Transverse colon (tissue), 4 donors: ENCODE measurements at regions not wholly inside any gene's neighbourhood (a gene's known extent, or its start where the extent isn't known, plus 50 kb on each side); places are given as distances from the start of the nearest gene placed in this dataset.

ENCODE experiments used
- DNase-seq: peaks from one replicate; pipeline ENCODE4 v3.0.0-alpha.2; 2019
- H3K27ac ChIP-seq, 4 donors: fragments of 200-600 bp; sonication (generic); 2 replicates each; pipeline ENCODE4 v1.5.1; 2016 to 2018; ENCODE audit warnings: inconsistent platforms in 4 of 4
- H3K27me3 ChIP-seq: fragments of 200-600 bp; sonication (generic); 2 replicates; pipeline ENCODE4 v1.5.1; 2017; ENCODE audit warnings: inconsistent platforms
- H3K36me3 ChIP-seq, 4 donors: fragments of 200-600 bp; sonication (generic); 2 replicates each; pipeline ENCODE4 v1.5.1; 2017 to 2019; ENCODE audit warnings: inconsistent platforms in 4 of 4
- H3K4me1 ChIP-seq, 4 donors: fragments of 200-600 bp; sonication (generic); 2 replicates each; pipeline ENCODE4 v1.5.1; 2017 to 2020; ENCODE audit warnings: inconsistent platforms in 4 of 4
- H3K4me3 ChIP-seq, 4 donors: fragments of 200-600 bp; sonication (generic); 1 replicate in 1 of 4; 2 replicates in 3 of 4; pipeline versions ENCODE4 v1.5.1 to v1.6.1; 2017 to 2019; ENCODE audit warnings: inconsistent platforms in 4 of 4
- H3K9me3 ChIP-seq, 2 donors: fragments of 200-600 bp; sonication (generic); 2 replicates each; pipeline ENCODE4 v1.5.1; 2017 to 2019; ENCODE audit warnings: inconsistent platforms in 2 of 2
- CTCF ChIP-seq, 5 experiments: fragments of 200-600 bp in 3 of 5; fragments of 450-650 bp in 2 of 5; sonication (generic) in 3 of 5; IDR thresholded peaks; 1 replicate in 2 of 5; 2 replicates in 3 of 5; pipeline ENCODE4 v1.5.1; 2016 to 2017; ENCODE audit warnings: antibody characterized with exemption in 5 of 5, inconsistent platforms in 3 of 5, mild to moderate bottlenecking in 2 of 5, moderate library complexity in 1 of 5
- EP300 ChIP-seq: sonication (generic); formaldehyde crosslinking; IDR thresholded peaks from one replicate; pipeline ENCODE4 v1.6.1; 2017; ENCODE audit warnings: antibody characterized with exemption, low read depth
- POLR2A ChIP-seq: fragments of 450-650 bp; IDR thresholded peaks from one replicate; pipeline ENCODE4 v1.6.1; 2016; ENCODE audit warnings: antibody characterized with exemption, mild to moderate bottlenecking, moderate library complexity
- POLR2AphosphoS5 ChIP-seq, 3 donors: sonication (generic); formaldehyde crosslinking; IDR thresholded peaks; one replicate each; pipeline ENCODE4 v1.6.1; 2016; ENCODE audit warnings: antibody characterized with exemption in 3 of 3
- WGBS, 2 donors: methylation state at CpG; one replicate each; pipeline ENCODE4 v1.1.5; 2018; ENCODE audit warnings: low coverage in 1 of 2; 5-methylcytosine and 5-hydroxymethylcytosine counted together
- in situ Hi-C, 4 donors: fragments of 200-750 bp; cut with MboI; loops; one replicate each; pipeline versions ENCODE4 v1.15.0 to v1.15.1; 2017; ENCODE audit warnings: low sequenced_read_pairs in 3 of 4, low pct_ligation_motif_present in 1 of 4, low pct_unique_long_range_greater_than_20kb in 1 of 4
- intact Hi-C: fragments of 100-400 bp; cut with DNase I; formaldehyde crosslinking; loops from one replicate; pipeline ENCODE4 v1.15.1; 2023; ENCODE audit warnings: low total_unique reads

- H3K9me3 ChIP-seq = no peaks in the 10 kb centered on the region
- TF ChIP-seq EP300 = no peak
- no peak for TF ChIP-seq CTCF (IDR thresholded peaks at IDR 0.05)
- TF ChIP-seq POLR2A = no peak
- no peak for TF ChIP-seq POLR2AphosphoS5 (IDR thresholded peaks at IDR 0.05)
- no peak overlapping the region for H3K27ac ChIP-seq
- intact Hi-C loops = no loop called here
- no peaks in the 10 kb centered on the region for H3K27me3 ChIP-seq
- no peak for DNase-seq
- no peaks in the 10 kb centered on the region for H3K36me3 ChIP-seq
- no peaks in the 10 kb centered on the region for H3K4me1 ChIP-seq
- in situ Hi-C loops = no loop called here
- H3K4me3 ChIP-seq = no peak overlapping the region
Observed at GRCh38 chrY:15624370-15624769, 1100.0 kb downstream of the NLGN4Y start.

GRCh38 chrY:15624928-15625327 is 1100.6 kb downstream of the NLGN4Y start:
- intact Hi-C loops = no loop called here

GRCh38 chrY:15648198-15648597 is 1123.9 kb downstream of the NLGN4Y start:
- no peak overlapping the region for H3K4me3 ChIP-seq
- H3K27me3 ChIP-seq = no peaks in the 10 kb centered on the region
- no peaks in the 10 kb centered on the region for H3K9me3 ChIP-seq
- no peak for DNase-seq
- no peaks in the 10 kb centered on the region for H3K4me1 ChIP-seq
- in situ Hi-C loops = no loop called here
- H3K27ac ChIP-seq = no peak overlapping the region
- no peaks in the 10 kb centered on the region for H3K36me3 ChIP-seq
- TF ChIP-seq POLR2AphosphoS5 (IDR thresholded peaks at IDR 0.05) = no peak
- no peak for TF ChIP-seq EP300
- TF ChIP-seq CTCF (IDR thresholded peaks at IDR 0.05) = no peak
- no peak for TF ChIP-seq POLR2A
- intact Hi-C loops = no loop called here

More at GRCh38 chrY:15624928-15625327, 1100.6 kb downstream of the NLGN4Y start:
- Histone ChIP-seq H3K4me3 (no peak overlapping the region), H3K36me3 (no peaks in the 10 kb centered on the region), H3K27ac (no peak overlapping the region), H3K27me3 (no peaks in the 10 kb centered on the region), H3K9me3 (no peaks in the 10 kb centered on the region), H3K4me1 (no peaks in the 10 kb centered on the region)
- in situ Hi-C loops = no loop called here
- TF ChIP-seq EP300 (no peak), CTCF (IDR thresholded peaks at IDR 0.05) (no peak), POLR2AphosphoS5 (IDR thresholded peaks at IDR 0.05) (no peak), POLR2A (no peak)
- WGBS, 2 donors = 40% methylated on average over 1 of the region's 2 CpGs; no CpG with 5 or more reads in 1 of the 2 donors
- DNase-seq = no peak

- in situ Hi-C loops = no loop called here
- Histone ChIP-seq H3K4me1 (no peaks in the 10 kb centered on the region), H3K36me3 (no peaks in the 10 kb centered on the region), H3K9me3 (no peaks in the 10 kb centered on the region), H3K27ac (no peak overlapping the region), H3K4me3 (no peak overlapping the region), H3K27me3 (no peaks in the 10 kb centered on the region)
- WGBS, 2 donors = 78% methylated on average over 2 of the region's 2 CpGs; no CpG with 5 or more reads in 1 of the 2 donors
- intact Hi-C loops = no loop called here
- TF ChIP-seq EP300 (no peak), POLR2A (no peak), POLR2AphosphoS5 (IDR thresholded peaks at IDR 0.05) (no peak), CTCF (IDR thresholded peaks at IDR 0.05) (no peak)
- no peak for DNase-seq
Observed at GRCh38 chrY:15650056-15650455, 1125.7 kb downstream of the NLGN4Y start.
